Naive thymus-derived CD4-positive, alpha-beta T cell (primary cell): ENCODE measurements at regions not wholly inside any gene's neighbourhood (a gene's known extent, or its start where the extent isn't known, plus 50 kb on each side); places are given as distances from the start of the nearest gene placed in this dataset.
A peak's percentile ranks its signal among the peaks of the same experiment; 100 is the strongest.

Experiments
- ATAC-seq: fragments of 150-1000 bp; cut with Tn5 transposase; 2 replicates; pipeline ENCODE4 v1.10.0; 2021; ENCODE audit warnings: mild to moderate bottlenecking, moderate library complexity
- CTCF ChIA-PET: fragments of 350-600 bp; sonication (Branson Sonifier 250); formaldehyde crosslinking; loops from one replicate; lab custom pipeline; 2021; ENCODE audit warnings: antibody characterized with exemption; lab: Charles Lee
- POLR2A ChIA-PET: fragments of 350-600 bp; sonication (Branson Sonifier 250); formaldehyde crosslinking; loops from one replicate; lab custom pipeline; 2021; ENCODE audit warnings: antibody characterized with exemption, inconsistent platforms; lab: Charles Lee
- DNase-seq, 9 donors: peaks; one replicate each; pipeline versions ENCODE4 v3.0.0 to v3.0.0-alpha.2; 2020 to 2022; ENCODE audit warnings: mixed read lengths in 1 of 9
- H3K27ac ChIP-seq: one replicate; pipeline ENCODE4 v1.7.0; 2013; ENCODE audit warnings: mild to moderate bottlenecking, low read depth, low read length, moderate library complexity
- H3K27me3 ChIP-seq, 2 donors: one replicate each; pipeline ENCODE4 v1.7.0; 2013; ENCODE audit warnings: low read length in 2 of 2, mild to moderate bottlenecking in 2 of 2, moderate library complexity in 2 of 2; ENCODE audit not compliant: control insufficient read depth in 2 of 2, insufficient read depth in 2 of 2
- H3K36me3 ChIP-seq, 3 experiments: 1 replicate in 2 of 3; 2 replicates in 1 of 3; pipeline ENCODE4 v1.7.0; 2013; ENCODE audit warnings: low read length in 3 of 3, mild to moderate bottlenecking in 3 of 3, moderate library complexity in 1 of 3; ENCODE audit not compliant: insufficient read depth in 3 of 3, control insufficient read depth in 2 of 3
- H3K4me1 ChIP-seq, 2 donors: one replicate each; pipeline ENCODE4 v1.7.0; 2013; ENCODE audit warnings: low read length in 2 of 2, mild to moderate bottlenecking in 2 of 2, moderate library complexity in 1 of 2; ENCODE audit not compliant: control insufficient read depth in 2 of 2, insufficient read depth in 2 of 2
- H3K4me3 ChIP-seq: 2 replicates; pipeline ENCODE4 v1.7.0; 2013; ENCODE audit warnings: mild to moderate bottlenecking, low read length
- H3K9me3 ChIP-seq, 3 experiments: 1 replicate in 2 of 3; 2 replicates in 1 of 3; pipeline ENCODE4 v1.7.0; 2013; ENCODE audit warnings: low read length in 3 of 3; ENCODE audit not compliant: control insufficient read depth in 2 of 3
- H3K27ac Mint-ChIP-seq, 9 donors: one replicate each; pipeline ENCODE4 v1.8.0; 2020 to 2022; ENCODE audit warnings: mixed read lengths in 9 of 9, mild to moderate bottlenecking in 8 of 9, moderate library complexity in 5 of 9, inconsistent platforms in 2 of 9
- H3K27me3 Mint-ChIP-seq, 5 donors: one replicate each; pipeline ENCODE4 v1.8.0; 2021 to 2022; ENCODE audit warnings: mixed read lengths in 5 of 5, mild to moderate bottlenecking in 1 of 5
- H3K36me3 Mint-ChIP-seq, 5 donors: one replicate each; pipeline ENCODE4 v1.8.0; 2020 to 2022; ENCODE audit warnings: mixed read lengths in 5 of 5, mild to moderate bottlenecking in 3 of 5, inconsistent platforms in 1 of 5
- H3K4me1 Mint-ChIP-seq, 7 donors: one replicate each; pipeline ENCODE4 v1.8.0; 2020 to 2022; ENCODE audit warnings: mixed read lengths in 7 of 7, mild to moderate bottlenecking in 3 of 7, inconsistent platforms in 1 of 7
- H3K4me3 Mint-ChIP-seq, 10 donors: one replicate each; pipeline ENCODE4 v1.8.0; 2020 to 2022; ENCODE audit warnings: mild to moderate bottlenecking in 10 of 10, mixed read lengths in 10 of 10, moderate library complexity in 6 of 10, inconsistent platforms in 2 of 10
- H3K9me3 Mint-ChIP-seq, 11 donors: one replicate each; pipeline ENCODE4 v1.8.0; 2020 to 2022; ENCODE audit warnings: mixed read lengths in 11 of 11, mild to moderate bottlenecking in 4 of 11, inconsistent platforms in 1 of 11, moderate library complexity in 1 of 11
- intact Hi-C, 2 donors: fragments of 100-400 bp; cut with micrococcal nuclease; formaldehyde crosslinking; loops; one replicate each; pipeline ENCODE4 v1.15.1; 2023

DNA sequence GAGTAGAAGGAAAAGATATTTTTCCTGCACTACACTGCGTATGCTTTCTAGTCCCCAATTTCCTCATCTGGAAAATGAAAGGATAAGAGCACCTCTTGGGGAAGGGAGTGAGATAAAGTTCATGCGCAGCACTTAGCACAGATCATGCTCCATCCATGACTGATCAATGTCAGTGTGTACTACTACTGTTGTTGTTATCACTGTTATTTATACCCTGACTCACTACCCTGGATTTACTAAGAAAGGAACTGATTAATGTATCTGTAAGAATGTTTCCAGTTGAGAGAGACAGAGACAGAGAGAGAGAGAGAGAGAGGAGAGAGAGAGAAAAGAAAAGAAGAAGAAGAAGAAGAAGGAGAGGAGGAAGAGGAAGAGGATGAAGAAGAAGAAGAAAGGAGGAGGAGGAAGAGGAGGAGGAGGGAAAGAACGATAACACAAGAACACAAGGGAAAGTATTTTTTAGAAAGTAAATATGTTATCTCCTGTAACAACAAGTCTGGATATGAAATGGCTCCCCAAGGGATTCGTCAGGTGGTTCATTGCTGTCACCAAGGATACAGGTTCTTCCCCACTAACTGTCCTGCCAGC lies 212.2 kb upstream of the PROK2 start:
- Mint-ChIP-seq H3K4me3 (no peak overlapping the region), H3K27ac (peak overlapping the region in 2 of 9 donors; percentile 7 to 71), H3K36me3 (peaks cover 0 to 15% (median 0%) of the 10 kb centered on the region in 5 donors), H3K9me3 (peaks cover 0 to 11% (median 0%) of the 10 kb centered on the region in 11 donors), H3K27me3 (peaks cover 0 to 8% (median 3%) of the 10 kb centered on the region in 5 donors), H3K4me1 (peaks cover 0 to 46% (median 0%) of the 10 kb centered on the region in 7 donors)
- ATAC-seq (no peak), DNase-seq (no peak)
- Histone ChIP-seq H3K36me3 (no peaks in the 10 kb centered on the region), H3K27ac (no peak overlapping the region), H3K4me1 (no peaks in the 10 kb centered on the region), H3K27me3 (no peaks in the 10 kb centered on the region), H3K4me3 (no peak overlapping the region), H3K9me3 (no peaks in the 10 kb centered on the region)
- ChIA-PET CTCF (no interaction called here), POLR2A (no interaction called here)
- intact Hi-C loops, result no loop called here

DNA sequence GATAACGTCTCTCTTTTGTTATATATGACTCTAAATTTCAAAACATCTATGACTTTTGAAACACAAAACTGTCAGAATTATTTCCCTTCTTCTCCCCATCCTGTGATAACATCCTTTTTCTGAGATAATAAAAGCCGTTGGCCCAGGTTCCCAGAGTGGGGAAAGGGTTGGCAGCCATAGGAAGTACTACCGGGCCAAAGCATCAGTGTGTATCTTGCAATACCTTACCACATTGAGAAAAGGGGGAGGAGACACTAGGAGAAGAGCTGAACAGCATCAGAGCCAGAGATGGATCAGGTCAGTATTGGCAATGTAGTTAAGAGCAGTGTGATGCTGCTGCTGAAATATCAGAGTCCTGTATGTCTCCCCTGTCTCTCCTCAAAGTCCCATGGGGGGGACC lies 210.0 kb upstream of the PROK2 start:
- H3K4me1 ChIP-seq, result no peaks in the 10 kb centered on the region
- intact Hi-C loops, result no loop called here
- H3K9me3 ChIP-seq, result no peaks in the 10 kb centered on the region
- Mint-ChIP-seq H3K4me1 (peaks cover 0 to 48% (median 0%) of the 10 kb centered on the region in 7 donors), H3K4me3 (no peak overlapping the region), H3K9me3 (peaks cover 0 to 13% (median 3%) of the 10 kb centered on the region in 11 donors), H3K27ac (peak overlapping the region in 1 of 9 donors; percentile 0), H3K36me3 (peaks cover 0 to 19% (median 0%) of the 10 kb centered on the region in 5 donors), H3K27me3 (peaks cover 0 to 8% (median 3%) of the 10 kb centered on the region in 5 donors)
- H3K27me3 ChIP-seq, result no peaks in the 10 kb centered on the region
- no peak for DNase-seq
- POLR2A ChIA-PET, result no interaction called here
- CTCF ChIA-PET, result no interaction called here
- no peaks in the 10 kb centered on the region for H3K36me3 ChIP-seq
- no peak overlapping the region for H3K27ac ChIP-seq
- ATAC-seq, result peak; percentile 29
- H3K4me3 ChIP-seq, result no peak overlapping the region

DNA sequence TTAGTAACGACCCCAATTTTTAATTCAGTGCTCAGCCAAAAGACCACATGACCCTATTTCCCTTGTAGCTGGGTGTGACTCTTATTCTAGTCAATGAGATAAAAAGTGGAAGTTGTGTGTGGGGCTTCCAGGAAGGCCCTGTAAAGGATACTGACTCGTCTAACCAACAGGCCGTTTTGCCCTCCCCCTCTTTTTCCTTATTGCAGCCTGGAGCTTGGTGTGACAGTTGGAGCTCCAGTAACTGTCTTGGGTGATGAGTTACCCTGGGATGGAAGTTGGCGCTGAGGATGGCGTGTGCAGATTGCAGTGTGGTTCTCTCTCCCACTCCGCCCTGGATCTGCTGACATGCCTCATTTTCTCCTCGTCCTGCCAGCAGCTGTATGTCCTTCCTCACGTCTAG lies 209.3 kb upstream of the PROK2 start:
- Mint-ChIP-seq H3K9me3 (peaks cover 0 to 13% (median 3%) of the 10 kb centered on the region in 11 donors), H3K27ac (no peak overlapping the region), H3K4me3 (no peak overlapping the region), H3K27me3 (peaks cover 0 to 8% (median 3%) of the 10 kb centered on the region in 5 donors), H3K36me3 (peaks cover 0 to 19% (median 0%) of the 10 kb centered on the region in 5 donors), H3K4me1 (peaks cover 0 to 44% (median 0%) of the 10 kb centered on the region in 7 donors)
- no peak overlapping the region for H3K4me3 ChIP-seq
- intact Hi-C loops, result no loop called here
- DNase-seq, result no peak
- no peaks in the 10 kb centered on the region for H3K27me3 ChIP-seq
- CTCF ChIA-PET, result no interaction called here
- no peaks in the 10 kb centered on the region for H3K4me1 ChIP-seq
- no peak overlapping the region for H3K27ac ChIP-seq
- no peaks in the 10 kb centered on the region for H3K36me3 ChIP-seq
- peak; percentile 61 for ATAC-seq
- H3K9me3 ChIP-seq, result no peaks in the 10 kb centered on the region
- POLR2A ChIA-PET, result no interaction called here

DNA sequence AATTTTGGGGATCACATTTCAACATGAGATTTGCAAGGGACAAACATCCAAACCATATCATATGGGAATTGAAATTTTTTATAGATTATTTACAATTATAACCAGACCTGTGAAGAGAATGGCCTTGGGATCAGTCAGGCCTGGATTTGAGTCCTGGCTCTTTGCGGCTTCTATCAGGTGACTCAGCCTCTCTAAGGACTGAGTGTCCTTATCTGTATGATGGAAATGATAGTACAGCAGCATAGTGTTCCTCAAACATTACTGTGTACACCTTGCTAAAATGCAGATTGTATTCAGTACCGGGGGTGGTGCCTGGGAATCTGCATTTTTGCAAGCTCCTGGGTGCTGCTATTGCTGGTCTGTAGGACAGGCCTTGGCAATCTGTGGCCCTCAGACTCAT lies 206.7 kb upstream of the PROK2 start:
- H3K9me3 ChIP-seq, result no peaks in the 10 kb centered on the region
- peaks cover 0 to 13% (median 2%) of the 10 kb centered on the region in 11 donors for H3K9me3 Mint-ChIP-seq
- H3K27me3 Mint-ChIP-seq, result peaks cover 0 to 8% (median 0%) of the 10 kb centered on the region in 5 donors
- no peak overlapping the region for H3K4me3 Mint-ChIP-seq
- H3K4me3 ChIP-seq, result no peak overlapping the region
- CTCF ChIA-PET, result interaction anchor here (0.6 kb wide), 1 partner anchor 950 kb away, joined by 3 read pairs; no protein-coding TSS in a partner anchor
- H3K27ac Mint-ChIP-seq, result no peak overlapping the region
- POLR2A ChIA-PET, result no interaction called here
- DNase-seq (no peak), ATAC-seq (no peak)
- H3K4me1 ChIP-seq, result no peaks in the 10 kb centered on the region
- no peaks in the 10 kb centered on the region for H3K27me3 ChIP-seq
- H3K36me3 ChIP-seq, result no peaks in the 10 kb centered on the region
- no peak overlapping the region for H3K27ac ChIP-seq
- peaks cover 0 to 17% (median 0%) of the 10 kb centered on the region in 5 donors for H3K36me3 Mint-ChIP-seq
- intact Hi-C loops, result no loop called here
- H3K4me1 Mint-ChIP-seq, result peaks cover 0 to 36% (median 4%) of the 10 kb centered on the region in 7 donors

DNA sequence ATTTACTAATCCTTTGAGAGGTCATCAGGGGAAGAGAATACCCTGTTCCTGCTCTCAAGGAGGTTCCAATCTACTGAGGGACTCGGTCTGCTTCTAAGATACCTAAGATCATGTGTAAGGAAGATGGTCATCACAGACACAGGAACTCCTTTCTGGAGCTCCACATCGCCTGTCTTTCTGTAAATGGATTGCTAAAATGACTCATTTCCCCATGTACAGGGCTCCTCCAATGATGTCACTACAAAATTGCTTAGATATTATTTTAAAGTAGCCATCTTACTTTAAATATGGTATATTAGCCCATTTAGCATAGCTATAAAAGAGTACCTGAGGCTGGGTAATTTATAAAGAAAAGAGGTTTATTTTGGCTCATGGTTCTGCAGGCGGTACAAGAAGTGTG lies 206.1 kb upstream of the PROK2 start:
- Mint-ChIP-seq H3K36me3 (peaks cover 0 to 17% (median 0%) of the 10 kb centered on the region in 5 donors), H3K9me3 (peaks cover 0 to 13% (median 2%) of the 10 kb centered on the region in 11 donors), H3K27me3 (peaks cover 0 to 8% (median 0%) of the 10 kb centered on the region in 5 donors), H3K27ac (no peak overlapping the region), H3K4me3 (no peak overlapping the region), H3K4me1 (peaks cover 0 to 39% (median 4%) of the 10 kb centered on the region in 7 donors)
- Histone ChIP-seq H3K4me1 (no peaks in the 10 kb centered on the region), H3K36me3 (no peaks in the 10 kb centered on the region), H3K9me3 (no peaks in the 10 kb centered on the region), H3K4me3 (no peak overlapping the region), H3K27ac (no peak overlapping the region), H3K27me3 (no peaks in the 10 kb centered on the region)
- ChIA-PET POLR2A (no interaction called here), CTCF (interaction anchor here (0.6 kb wide), 1 partner anchor 951 kb away, joined by 3 read pairs; no protein-coding TSS in a partner anchor)
- no peak for ATAC-seq
- DNase-seq, result no peak
- intact Hi-C loops, result no loop called here

DNA sequence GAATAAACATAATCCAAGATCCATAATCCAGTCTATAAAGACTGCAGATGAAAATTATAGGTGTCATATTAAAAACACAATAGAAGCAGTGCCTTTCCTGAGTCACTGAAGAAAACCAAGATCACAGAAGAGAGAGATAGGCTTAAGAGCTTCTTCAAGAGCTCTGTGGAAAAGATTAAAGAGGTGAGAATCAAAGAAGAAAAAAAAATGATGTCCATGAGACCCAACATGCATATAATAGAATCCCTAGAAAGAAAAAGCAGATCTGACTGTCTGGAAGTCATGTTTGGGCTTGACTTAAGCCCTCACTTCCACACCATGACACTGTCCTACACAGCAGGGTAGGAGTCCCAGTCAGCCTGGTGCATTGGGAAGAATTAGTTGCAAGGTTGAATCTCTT lies 205.6 kb upstream of the PROK2 start:
- POLR2A ChIA-PET, result no interaction called here
- H3K36me3 Mint-ChIP-seq, result peaks cover 0 to 17% (median 0%) of the 10 kb centered on the region in 5 donors
- ATAC-seq (no peak), DNase-seq (no peak)
- CTCF ChIA-PET, result no interaction called here
- H3K4me3 Mint-ChIP-seq, result no peak overlapping the region
- no peaks in the 10 kb centered on the region for H3K9me3 ChIP-seq
- no peaks in the 10 kb centered on the region for H3K27me3 ChIP-seq
- H3K4me3 ChIP-seq, result no peak overlapping the region
- no peak overlapping the region for H3K27ac Mint-ChIP-seq
- peaks cover under 1 to 41% (median 5%) of the 10 kb centered on the region in 7 donors for H3K4me1 Mint-ChIP-seq
- H3K27ac ChIP-seq, result no peak overlapping the region
- H3K36me3 ChIP-seq, result no peaks in the 10 kb centered on the region
- peaks cover 0 to 13% (median 2%) of the 10 kb centered on the region in 11 donors for H3K9me3 Mint-ChIP-seq
- peaks cover 0 to 8% (median 0%) of the 10 kb centered on the region in 5 donors for H3K27me3 Mint-ChIP-seq
- H3K4me1 ChIP-seq, result peaks cover 0 to 2% of the 10 kb centered on the region in 2 donors
- intact Hi-C loops, result no loop called here
